SK-N-SH treated with all-trans-retinoic acid at 6 μM for 48 hours (cell line): ENCODE measurements at regions not wholly inside any gene's neighbourhood (a gene's known extent, or its start where the extent isn't known, plus 50 kb on each side); places are given as distances from the start of the nearest gene placed in this dataset.

Experiments used
- ESRRG ChIP-seq: fragments of 250-450 bp; sonication (Bioruptor Pico); IDR thresholded peaks from 2 replicates; pipeline ENCODE4 v1.6.1; 2021; ENCODE audit warnings: mild to moderate bottlenecking
- PPARA ChIP-seq: fragments of 250-450 bp; sonication (Bioruptor Pico); IDR thresholded peaks from 2 replicates; pipeline ENCODE4 v1.5.0; 2020; ENCODE audit warnings: mild to moderate bottlenecking, borderline replicate concordance
- SNAI2 ChIP-seq: fragments of 250-450 bp; sonication (Bioruptor Pico); IDR thresholded peaks from 2 replicates; pipeline ENCODE4 v1.5.0; 2020; ENCODE audit warnings: mild to moderate bottlenecking, moderate library complexity
- TCF4 ChIP-seq: fragments of 250-450 bp; sonication (Bioruptor Pico); IDR thresholded peaks from 2 replicates; pipeline ENCODE4 v1.8.0; 2021; ENCODE audit warnings: mild to moderate bottlenecking, moderate library complexity, borderline replicate concordance
- TOX ChIP-seq: fragments of 250-450 bp; sonication (Bioruptor Pico); IDR thresholded peaks from 2 replicates; pipeline ENCODE4 v1.8.0; 2021; ENCODE audit warnings: mild to moderate bottlenecking, moderate library complexity, borderline replicate concordance
- ZFP30 ChIP-seq: fragments of 450-650 bp; formaldehyde crosslinking; IDR thresholded peaks from 2 replicates; pipeline ENCODE4 v1.5.0; 2022; ENCODE audit warnings: mild to moderate bottlenecking, moderate library complexity
- ZNF565 ChIP-seq: fragments of 450-650 bp; formaldehyde crosslinking; conservative IDR thresholded peaks from 2 replicates; pipeline ENCODE4 v1.5.0; 2020; ENCODE audit warnings: low read depth, mild to moderate bottlenecking, moderate library complexity
- ZNF8 ChIP-seq: fragments of 450-650 bp; formaldehyde crosslinking; IDR thresholded peaks from 2 replicates; pipeline ENCODE4 v1.5.0; 2020; ENCODE audit warnings: mild to moderate bottlenecking, moderate library complexity
- TF ChIP-seq, protein P1 (sequence below): fragments of 250-450 bp; sonication (Bioruptor Pico); IDR thresholded peaks from 2 replicates; pipeline ENCODE4 v1.5.1; 2021; ENCODE audit warnings: mild to moderate bottlenecking, moderate library complexity
- TF ChIP-seq, protein P2 (sequence below): fragments of 250-450 bp; sonication (Bioruptor Pico); IDR thresholded peaks from 2 replicates; pipeline ENCODE4 v1.8.0; 2021; ENCODE audit warnings: low read depth, mild to moderate bottlenecking, moderate library complexity, borderline replicate concordance

DNA sequence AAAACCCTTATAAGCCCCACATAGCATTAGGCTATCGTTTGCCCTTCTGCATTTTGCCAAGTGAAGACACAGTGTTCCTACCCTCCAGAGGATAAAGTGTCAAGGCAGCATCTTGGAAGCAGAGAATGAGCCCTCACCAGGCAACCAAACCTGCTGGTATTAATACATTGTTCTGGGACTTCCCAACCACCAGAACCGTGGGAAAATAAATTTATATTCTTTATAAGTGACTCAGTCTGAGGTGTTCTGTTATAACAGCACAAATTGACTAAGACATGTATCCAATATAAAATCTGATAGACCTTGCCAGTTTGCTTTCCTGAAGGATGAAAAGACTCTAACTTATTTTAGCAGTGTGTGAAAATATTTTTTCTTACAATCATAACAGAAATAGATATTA, 792.5 kb upstream of the LRRC4C start:
- TF ChIP-seq, protein P1, sequence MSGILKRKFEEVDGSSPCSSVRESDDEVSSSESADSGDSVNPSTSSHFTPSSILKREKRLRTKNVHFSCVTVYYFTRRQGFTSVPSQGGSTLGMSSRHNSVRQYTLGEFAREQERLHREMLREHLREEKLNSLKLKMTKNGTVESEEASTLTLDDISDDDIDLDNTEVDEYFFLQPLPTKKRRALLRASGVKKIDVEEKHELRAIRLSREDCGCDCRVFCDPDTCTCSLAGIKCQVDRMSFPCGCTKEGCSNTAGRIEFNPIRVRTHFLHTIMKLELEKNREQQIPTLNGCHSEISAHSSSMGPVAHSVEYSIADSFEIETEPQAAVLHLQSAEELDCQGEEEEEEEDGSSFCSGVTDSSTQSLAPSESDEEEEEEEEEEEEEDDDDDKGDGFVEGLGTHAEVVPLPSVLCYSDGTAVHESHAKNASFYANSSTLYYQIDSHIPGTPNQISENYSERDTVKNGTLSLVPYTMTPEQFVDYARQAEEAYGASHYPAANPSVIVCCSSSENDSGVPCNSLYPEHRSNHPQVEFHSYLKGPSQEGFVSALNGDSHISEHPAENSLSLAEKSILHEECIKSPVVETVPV, result no peak
- no peak for TF ChIP-seq ZNF8 (CRISPR knock-in tag)
- TF ChIP-seq ZNF565 (CRISPR knock-in tag), result no peak
- no peak for TF ChIP-seq TCF4 (CRISPR knock-in tag)
- no peak for TF ChIP-seq ESRRG (CRISPR knock-in tag)
- TF ChIP-seq ZFP30 (CRISPR knock-in tag), result no peak
- no peak for TF ChIP-seq SNAI2 (CRISPR knock-in tag)
- TF ChIP-seq, protein P2, sequence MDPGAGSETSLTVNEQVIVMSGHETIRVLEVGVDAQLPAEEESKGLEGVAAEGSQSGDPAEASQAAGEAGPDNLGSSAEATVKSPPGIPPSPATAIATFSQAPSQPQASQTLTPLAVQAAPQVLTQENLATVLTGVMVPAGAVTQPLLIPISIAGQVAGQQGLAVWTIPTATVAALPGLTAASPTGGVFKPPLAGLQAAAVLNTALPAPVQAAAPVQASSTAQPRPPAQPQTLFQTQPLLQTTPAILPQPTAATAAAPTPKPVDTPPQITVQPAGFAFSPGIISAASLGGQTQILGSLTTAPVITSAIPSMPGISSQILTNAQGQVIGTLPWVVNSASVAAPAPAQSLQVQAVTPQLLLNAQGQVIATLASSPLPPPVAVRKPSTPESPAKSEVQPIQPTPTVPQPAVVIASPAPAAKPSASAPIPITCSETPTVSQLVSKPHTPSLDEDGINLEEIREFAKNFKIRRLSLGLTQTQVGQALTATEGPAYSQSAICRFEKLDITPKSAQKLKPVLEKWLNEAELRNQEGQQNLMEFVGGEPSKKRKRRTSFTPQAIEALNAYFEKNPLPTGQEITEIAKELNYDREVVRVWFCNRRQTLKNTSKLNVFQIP (CRISPR knock-in tag), result no peak
- TF ChIP-seq TOX (CRISPR knock-in tag), result no peak
- TF ChIP-seq PPARA, result no peak
